Esophagus muscularis mucosa (tissue), 4 donors: ENCODE measurements at regions not wholly inside any gene's neighbourhood (a gene's known extent, or its start where the extent isn't known, plus 50 kb on each side); places are given as distances from the start of the nearest gene placed in this dataset.

ENCODE experiments used
- DNase-seq: peaks from one replicate; pipeline ENCODE4 v3.0.0-alpha.2; 2017; ENCODE audit errors: extremely low spot score
- H3K27ac ChIP-seq, 4 donors: fragments of 200-600 bp; sonication (generic); replicated peaks in 1 of 4; 1 replicate in 3 of 4; 2 replicates in 1 of 4; pipeline ENCODE4 v1.5.1; 2016 to 2019; ENCODE audit warnings: mild to moderate bottlenecking in 1 of 4
- H3K27me3 ChIP-seq, 4 donors: fragments of 200-600 bp; sonication (generic); one replicate each; pipeline versions ENCODE4 v1.5.1 to v1.6.0; 2016 to 2019
- H3K36me3 ChIP-seq, 4 donors: fragments of 200-600 bp; sonication (generic); one replicate each; pipeline ENCODE4 v1.5.1; 2016 to 2019
- H3K4me1 ChIP-seq, 4 donors: fragments of 200-600 bp; sonication (generic); one replicate each; pipeline ENCODE4 v1.5.1; 2016 to 2019
- H3K4me3 ChIP-seq, 4 donors: fragments of 200-600 bp; sonication (generic); 1 replicate in 2 of 4; 2 replicates in 2 of 4; pipeline ENCODE4 v1.5.1; 2016 to 2019; ENCODE audit warnings: mild to moderate bottlenecking in 4 of 4, moderate library complexity in 1 of 4
- H3K9me3 ChIP-seq, 4 donors: fragments of 200-600 bp; sonication (generic); 1 replicate in 3 of 4; 2 replicates in 1 of 4; pipeline ENCODE4 v1.5.1; 2016 to 2019
- CTCF ChIP-seq, 3 experiments: fragments of 200-600 bp in 2 of 3; fragments of 450-650 bp in 1 of 3; sonication (generic) in 2 of 3; IDR thresholded peaks; one replicate each; pipeline ENCODE4 v1.5.1; 2017 to 2019; ENCODE audit warnings: antibody characterized with exemption in 3 of 3, mild to moderate bottlenecking in 2 of 3, moderate library complexity in 1 of 3
- EP300 ChIP-seq: sonication (generic); formaldehyde crosslinking; IDR thresholded peaks from one replicate; pipeline ENCODE4 v1.6.1; 2017; ENCODE audit warnings: antibody characterized with exemption
- POLR2A ChIP-seq: fragments of 450-650 bp; IDR thresholded peaks from one replicate; pipeline ENCODE4 v1.6.1; 2017; ENCODE audit warnings: antibody characterized with exemption, moderate library complexity, mild to moderate bottlenecking, low read depth
- POLR2AphosphoS5 ChIP-seq, 2 donors: sonication (generic); formaldehyde crosslinking; IDR thresholded peaks; one replicate each; pipeline ENCODE4 v1.6.1; 2017; ENCODE audit warnings: antibody characterized with exemption in 2 of 2
- WGBS: methylation state at CpG from one replicate; pipeline ENCODE4 v1.1.5; 2018; 5-methylcytosine and 5-hydroxymethylcytosine counted together
- intact Hi-C: fragments of 100-400 bp; cut with DNase I; formaldehyde crosslinking; loops from one replicate; pipeline ENCODE4 v1.15.1; 2023

DNA sequence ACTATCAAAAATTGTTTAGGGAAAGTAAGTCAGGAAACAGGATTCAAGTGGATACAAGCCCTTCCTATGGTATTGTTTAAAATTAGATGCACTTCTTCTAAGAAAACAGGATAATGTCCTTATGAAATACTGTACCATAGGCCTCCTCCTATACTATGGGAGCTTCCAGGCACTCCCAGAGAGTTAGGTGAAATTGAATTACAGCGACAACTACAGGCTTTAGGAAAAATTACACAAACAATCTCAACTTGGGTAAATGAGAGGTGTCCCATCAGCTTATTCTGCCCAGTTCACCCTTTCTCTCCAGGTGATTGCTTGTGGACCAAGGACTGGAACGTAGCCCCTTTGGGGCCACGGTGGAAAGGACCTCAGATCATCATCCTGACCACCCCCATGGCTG, 528.7 kb upstream of the TSPY4 start:
- intact Hi-C loops = no loop called here
- Histone ChIP-seq H3K27me3 (no peaks in the 10 kb centered on the region), H3K4me3 (no peak overlapping the region), H3K4me1 (no peaks in the 10 kb centered on the region), H3K36me3 (no peaks in the 10 kb centered on the region), H3K27ac (no peak overlapping the region), H3K9me3 (no peaks in the 10 kb centered on the region)
- TF ChIP-seq POLR2A (no peak), CTCF (IDR thresholded peaks at IDR 0.05) (peak in 1 of 3 experiments; percentile 23), EP300 (no peak), POLR2AphosphoS5 (IDR thresholded peaks at IDR 0.05) (no peak)
- DNase-seq = no peak
- WGBS = no CpG with 5 or more reads among the region's 3 CpGs

- no CpG with 5 or more reads among the region's 2 CpGs for WGBS
- no peak for TF ChIP-seq POLR2AphosphoS5 (IDR thresholded peaks at IDR 0.05)
- TF ChIP-seq EP300 = no peak
- no peak for TF ChIP-seq POLR2A
- TF ChIP-seq CTCF (IDR thresholded peaks at IDR 0.05) = no peak
- DNase-seq = no peak
- Histone ChIP-seq H3K27ac (no peak overlapping the region), H3K27me3 (no peaks in the 10 kb centered on the region), H3K9me3 (no peaks in the 10 kb centered on the region), H3K4me1 (no peaks in the 10 kb centered on the region), H3K36me3 (no peaks in the 10 kb centered on the region), H3K4me3 (no peak overlapping the region)
- intact Hi-C loops = no loop called here
Measured at GRCh38 chrY:8809076-8809475, 528.2 kb upstream of the TSPY4 start.

GRCh38 chrY:8814143-8814542, 523.1 kb upstream of the TSPY4 start:
- no peaks in the 10 kb centered on the region for H3K27me3 ChIP-seq
- no peaks in the 10 kb centered on the region for H3K4me1 ChIP-seq
- no peak overlapping the region for H3K27ac ChIP-seq
- H3K36me3 ChIP-seq = no peaks in the 10 kb centered on the region
- no peaks in the 10 kb centered on the region for H3K9me3 ChIP-seq
- no peak for DNase-seq
- intact Hi-C loops = no loop called here
- H3K4me3 ChIP-seq = no peak overlapping the region
- TF ChIP-seq POLR2A = no peak
- no peak for TF ChIP-seq CTCF (IDR thresholded peaks at IDR 0.05)
- no CpG with 5 or more reads among the region's 2 CpGs for WGBS

DNA sequence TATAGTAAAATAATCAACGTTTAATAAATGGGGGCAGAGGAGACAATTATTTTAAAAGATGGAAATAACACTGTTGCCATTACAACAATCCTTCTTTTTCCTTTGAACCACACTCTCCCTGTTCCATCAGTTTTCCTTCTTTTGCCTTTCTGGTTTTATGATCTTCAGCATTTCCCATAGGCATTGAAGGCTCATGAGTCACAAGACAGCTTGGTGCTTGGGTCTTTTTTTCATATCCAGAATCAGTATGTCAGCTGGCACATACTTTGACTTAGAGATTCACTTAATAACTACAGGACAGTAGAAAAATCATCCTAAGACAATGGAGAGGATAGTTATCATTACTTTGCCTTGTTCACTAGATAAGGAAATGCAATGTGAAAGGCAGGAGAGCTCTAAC, 521.6 kb upstream of the TSPY4 start:
- no peak for DNase-seq
- Histone ChIP-seq H3K36me3 (no peaks in the 10 kb centered on the region), H3K4me1 (no peaks in the 10 kb centered on the region), H3K27ac (no peak overlapping the region), H3K27me3 (no peaks in the 10 kb centered on the region), H3K4me3 (no peak overlapping the region), H3K9me3 (no peaks in the 10 kb centered on the region)
- TF ChIP-seq CTCF (IDR thresholded peaks at IDR 0.05) (no peak), POLR2AphosphoS5 (IDR thresholded peaks at IDR 0.05) (no peak), POLR2A (no peak), EP300 (no peak)
- intact Hi-C loops = no loop called here
- WGBS = no CpG with 5 or more reads among the region's 1 CpG

DNA sequence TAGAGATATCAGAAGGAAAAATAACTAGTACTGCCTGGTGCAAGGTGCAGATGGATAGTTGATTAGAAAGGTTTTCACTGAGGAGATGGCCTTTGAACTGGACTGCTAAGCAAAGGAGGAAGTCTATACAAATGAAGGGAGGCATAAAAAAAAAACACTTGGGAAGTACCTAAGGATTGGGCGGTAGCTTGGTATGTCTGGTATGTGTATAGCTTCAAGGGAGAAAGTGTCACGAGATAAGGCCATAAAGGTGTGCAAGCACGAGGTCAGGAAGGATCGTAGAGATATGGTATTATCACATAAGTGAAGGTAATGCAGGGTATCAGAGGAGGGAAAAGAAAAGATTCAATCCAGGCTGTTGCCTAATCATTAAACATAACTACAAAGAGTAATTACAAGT, 517.2 kb upstream of the TSPY4 start:
- Histone ChIP-seq H3K9me3 (no peaks in the 10 kb centered on the region), H3K27me3 (no peaks in the 10 kb centered on the region), H3K4me1 (no peaks in the 10 kb centered on the region), H3K27ac (no peak overlapping the region), H3K4me3 (no peak overlapping the region), H3K36me3 (no peaks in the 10 kb centered on the region)
- TF ChIP-seq CTCF (IDR thresholded peaks at IDR 0.05) (no peak), POLR2AphosphoS5 (IDR thresholded peaks at IDR 0.05) (no peak), EP300 (no peak), POLR2A (no peak)
- DNase-seq = no peak
- intact Hi-C loops = no loop called here
- no CpG with 5 or more reads among the region's 4 CpGs for WGBS
